ENCODE measurements at regions not wholly inside any gene's neighbourhood (a gene's known extent, or its start where the extent isn't known, plus 50 kb on each side); places are given as distances from the start of the nearest gene placed in this dataset.

DNA sequence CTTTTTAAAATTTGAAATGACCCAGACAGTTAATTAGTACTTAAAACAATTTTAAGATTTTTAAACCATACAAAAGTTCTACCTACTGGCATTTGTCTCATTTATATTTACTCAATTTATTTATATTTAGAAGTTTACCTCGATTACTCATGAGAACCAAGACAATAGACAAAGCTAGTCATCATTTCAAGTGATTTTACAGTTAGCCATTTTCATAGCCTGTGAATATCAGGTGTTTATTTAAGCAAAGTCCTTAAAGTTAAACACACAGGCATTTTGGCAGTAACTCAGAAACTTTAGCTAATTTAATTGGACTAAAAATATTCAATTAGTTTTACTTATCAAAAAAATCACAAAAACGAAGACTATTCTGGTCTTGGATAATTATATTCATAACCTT, 101.6 kb upstream of the KIF2B start:
- Histone ChIP-seq H3K27me3 (replicated peaks; ENCODE audit: control insufficient read depth, insufficient read depth, low read length) (no peaks in the 10 kb centered on the region), H3K36me3 (ENCODE audit: control insufficient read depth, insufficient read depth, low read length) (no peaks in the 10 kb centered on the region), H3K4me3 (ENCODE audit: low read depth, low read length) (no peak overlapping the region), H3K9me3 (peaks cover 5% of the 10 kb centered on the region; the same call in 1 of the 2 replicates), H3K4me1 (no peaks in the 10 kb centered on the region)
- BruUV-seq (replicated peaks): no TSS peak
- no peaks in the 10 kb centered on the region for H3K9me3 Mint-ChIP-seq (ENCODE audit: unreplicated experiment)
- CTCF ChIA-PET: no interaction called here
- H3K4me3 Mint-ChIP-seq (ENCODE audit: unreplicated experiment): no peak overlapping the region
- TF ChIP-seq, protein P1, sequence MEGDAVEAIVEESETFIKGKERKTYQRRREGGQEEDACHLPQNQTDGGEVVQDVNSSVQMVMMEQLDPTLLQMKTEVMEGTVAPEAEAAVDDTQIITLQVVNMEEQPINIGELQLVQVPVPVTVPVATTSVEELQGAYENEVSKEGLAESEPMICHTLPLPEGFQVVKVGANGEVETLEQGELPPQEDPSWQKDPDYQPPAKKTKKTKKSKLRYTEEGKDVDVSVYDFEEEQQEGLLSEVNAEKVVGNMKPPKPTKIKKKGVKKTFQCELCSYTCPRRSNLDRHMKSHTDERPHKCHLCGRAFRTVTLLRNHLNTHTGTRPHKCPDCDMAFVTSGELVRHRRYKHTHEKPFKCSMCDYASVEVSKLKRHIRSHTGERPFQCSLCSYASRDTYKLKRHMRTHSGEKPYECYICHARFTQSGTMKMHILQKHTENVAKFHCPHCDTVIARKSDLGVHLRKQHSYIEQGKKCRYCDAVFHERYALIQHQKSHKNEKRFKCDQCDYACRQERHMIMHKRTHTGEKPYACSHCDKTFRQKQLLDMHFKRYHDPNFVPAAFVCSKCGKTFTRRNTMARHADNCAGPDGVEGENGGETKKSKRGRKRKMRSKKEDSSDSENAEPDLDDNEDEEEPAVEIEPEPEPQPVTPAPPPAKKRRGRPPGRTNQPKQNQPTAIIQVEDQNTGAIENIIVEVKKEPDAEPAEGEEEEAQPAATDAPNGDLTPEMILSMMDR (IDR thresholded peaks at IDR 0.05; ENCODE audit: insufficient read depth in 1 of 2, low read depth in 1 of 2, low read length in 1 of 2, severe bottlenecking in 1 of 2, unreplicated experiment in 1 of 2): no peak
- H3K4me1 Mint-ChIP-seq (ENCODE audit: low read depth, unreplicated experiment): no peaks in the 10 kb centered on the region
- no peaks in the 10 kb centered on the region for H3K27me3 Mint-ChIP-seq (ENCODE audit: insufficient read depth, unreplicated experiment)
- DNase-seq: no peak
- POLR2A ChIA-PET: no interaction called here
- no peaks in the 10 kb centered on the region for H3K36me3 Mint-ChIP-seq (ENCODE audit: insufficient read depth, unreplicated experiment)
- no peak overlapping the region for H3K27ac Mint-ChIP-seq (ENCODE audit: unreplicated experiment)
- intact Hi-C loops (cut with micrococcal nuclease; ENCODE audit: unreplicated experiment): no loop called here

DNA sequence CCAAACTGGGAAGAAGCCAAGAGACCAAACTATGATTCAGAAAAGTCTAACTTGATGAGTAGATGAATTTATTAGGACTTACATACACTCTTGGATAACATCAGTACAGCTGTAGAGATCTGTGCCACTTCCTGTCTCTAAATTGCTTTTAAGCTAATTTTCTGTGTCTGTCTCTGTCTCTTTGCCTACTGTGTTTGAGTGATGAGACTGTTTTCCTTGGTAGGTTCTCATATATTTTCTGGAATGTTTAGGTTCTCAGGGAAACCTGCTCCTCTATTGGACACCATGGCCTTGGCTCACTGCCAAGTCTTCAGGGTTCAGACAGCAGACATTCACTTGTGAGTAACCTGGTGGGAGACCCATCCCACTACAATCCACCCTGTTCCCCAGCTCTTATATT, 103.5 kb upstream of the KIF2B start:
- CTCF ChIA-PET: no interaction called here
- no peaks in the 10 kb centered on the region for H3K36me3 ChIP-seq (ENCODE audit: control insufficient read depth, insufficient read depth, low read length)
- H3K4me3 ChIP-seq (ENCODE audit: low read depth, low read length): no peak overlapping the region
- Mint-ChIP-seq H3K36me3 (ENCODE audit: insufficient read depth, unreplicated experiment) (no peaks in the 10 kb centered on the region), H3K4me1 (ENCODE audit: low read depth, unreplicated experiment) (no peaks in the 10 kb centered on the region), H3K27ac (ENCODE audit: unreplicated experiment) (no peak overlapping the region), H3K4me3 (ENCODE audit: unreplicated experiment) (no peak overlapping the region), H3K27me3 (ENCODE audit: insufficient read depth, unreplicated experiment) (no peaks in the 10 kb centered on the region), H3K9me3 (ENCODE audit: unreplicated experiment) (no peaks in the 10 kb centered on the region)
- H3K27me3 ChIP-seq (replicated peaks; ENCODE audit: control insufficient read depth, insufficient read depth, low read length): no peaks in the 10 kb centered on the region
- no peaks in the 10 kb centered on the region for H3K4me1 ChIP-seq
- BruUV-seq (replicated peaks): no TSS peak
- POLR2A ChIA-PET: no interaction called here
- no peak for DNase-seq
- TF ChIP-seq, protein P1 (IDR thresholded peaks at IDR 0.05; ENCODE audit: insufficient read depth in 1 of 2, low read depth in 1 of 2, low read length in 1 of 2, severe bottlenecking in 1 of 2, unreplicated experiment in 1 of 2): no peak
- H3K9me3 ChIP-seq: peaks cover 5% of the 10 kb centered on the region; the same call in 1 of the 2 replicates
- intact Hi-C loops (cut with micrococcal nuclease; ENCODE audit: unreplicated experiment): no loop called here

DNA sequence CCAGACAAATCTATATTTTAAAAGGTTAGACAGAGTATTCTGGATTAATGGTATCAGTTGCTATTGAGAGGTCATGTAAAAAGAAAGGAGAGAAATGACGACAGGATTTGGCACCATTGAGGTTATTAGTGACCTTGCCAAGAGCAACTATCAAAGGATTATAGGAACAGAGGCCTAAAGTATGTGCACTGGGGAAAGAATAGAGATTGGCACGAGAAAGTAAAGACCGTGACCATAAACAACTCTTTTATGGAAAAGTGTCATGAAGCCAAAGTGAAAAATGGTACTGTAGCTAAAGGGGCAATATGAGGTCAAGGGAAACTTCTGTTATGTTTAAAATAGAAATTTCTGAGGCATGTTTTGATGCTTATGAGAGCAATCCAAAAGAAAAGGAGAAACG, 115.2 kb upstream of the KIF2B start:
- H3K4me3 Mint-ChIP-seq (ENCODE audit: unreplicated experiment): no peak overlapping the region
- no peak for DNase-seq
- H3K4me1 ChIP-seq: no peaks in the 10 kb centered on the region
- H3K27me3 ChIP-seq (replicated peaks; ENCODE audit: control insufficient read depth, insufficient read depth, low read length): no peaks in the 10 kb centered on the region
- no peaks in the 10 kb centered on the region for H3K36me3 ChIP-seq (ENCODE audit: control insufficient read depth, insufficient read depth, low read length)
- CTCF ChIA-PET: no interaction called here
- no peak overlapping the region for H3K4me3 ChIP-seq (ENCODE audit: low read depth, low read length)
- intact Hi-C loops (cut with micrococcal nuclease; ENCODE audit: unreplicated experiment): no loop called here
- H3K36me3 Mint-ChIP-seq (ENCODE audit: insufficient read depth, unreplicated experiment): no peaks in the 10 kb centered on the region
- H3K27ac Mint-ChIP-seq (ENCODE audit: unreplicated experiment): no peak overlapping the region
- BruUV-seq (replicated peaks): no TSS peak
- peaks cover 35% of the 10 kb centered on the region for H3K9me3 Mint-ChIP-seq (ENCODE audit: unreplicated experiment)
- H3K9me3 ChIP-seq: no peaks in the 10 kb centered on the region
- H3K4me1 Mint-ChIP-seq (ENCODE audit: low read depth, unreplicated experiment): no peaks in the 10 kb centered on the region
- TF ChIP-seq, protein P1 (IDR thresholded peaks at IDR 0.05; ENCODE audit: insufficient read depth in 1 of 2, low read depth in 1 of 2, low read length in 1 of 2, severe bottlenecking in 1 of 2, unreplicated experiment in 1 of 2): no peak
- peaks cover 3% of the 10 kb centered on the region for H3K27me3 Mint-ChIP-seq (ENCODE audit: insufficient read depth, unreplicated experiment)
- POLR2A ChIA-PET: no interaction called here

Measured in Caco-2 (cell line).